Colonic mucosa (tissue), 4 donors: ENCODE measurements at regions not wholly inside any gene's neighbourhood (a gene's known extent, or its start where the extent isn't known, plus 50 kb on each side); places are given as distances from the start of the nearest gene placed in this dataset.
"Not testable (repeated sequence)": the region's sequence is repeated elsewhere in the genome, so short reads cannot be mapped to it uniquely, and the experiment has no call there.

Source experiments
- DNase-seq: peaks from one replicate; pipeline ENCODE4 v3.0.0-alpha.2; 2020
- H3K27ac ChIP-seq: fragments of 200-600 bp; one replicate; pipeline ENCODE4 v1.8.0; 2021
- H3K27me3 ChIP-seq: fragments of 200-600 bp; one replicate; pipeline ENCODE4 v1.8.0; 2021
- H3K36me3 ChIP-seq: fragments of 200-600 bp; one replicate; pipeline ENCODE4 v1.8.0; 2021
- H3K4me1 ChIP-seq: fragments of 200-600 bp; one replicate; pipeline ENCODE4 v1.8.0; 2021; ENCODE audit warnings: mild to moderate bottlenecking
- H3K4me3 ChIP-seq: fragments of 200-600 bp; one replicate; pipeline ENCODE4 v1.8.0; 2021
- H3K9ac ChIP-seq, 2 donors: one replicate each; pipeline ENCODE4 v1.7.0; 2013; ENCODE audit warnings: control low read depth in 2 of 2, low read depth in 2 of 2, low read length in 2 of 2
- H3K9me3 ChIP-seq: fragments of 200-600 bp; one replicate; pipeline ENCODE4 v1.8.0; 2021
- CTCF ChIP-seq: fragments of 200-600 bp; IDR thresholded peaks from one replicate; pipeline ENCODE4 v1.8.0; 2022; ENCODE audit warnings: antibody characterized with exemption, mild to moderate bottlenecking
- intact Hi-C: fragments of 100-400 bp; cut with DNase I; formaldehyde crosslinking; loops from one replicate; pipeline ENCODE4 v1.14.1; 2022
- donor health status: healthy.
- donor health status: DM: no; HTN: no; CAD: no.
- donor health status: DM: no; HTN: no; CAD: no.

DNA sequence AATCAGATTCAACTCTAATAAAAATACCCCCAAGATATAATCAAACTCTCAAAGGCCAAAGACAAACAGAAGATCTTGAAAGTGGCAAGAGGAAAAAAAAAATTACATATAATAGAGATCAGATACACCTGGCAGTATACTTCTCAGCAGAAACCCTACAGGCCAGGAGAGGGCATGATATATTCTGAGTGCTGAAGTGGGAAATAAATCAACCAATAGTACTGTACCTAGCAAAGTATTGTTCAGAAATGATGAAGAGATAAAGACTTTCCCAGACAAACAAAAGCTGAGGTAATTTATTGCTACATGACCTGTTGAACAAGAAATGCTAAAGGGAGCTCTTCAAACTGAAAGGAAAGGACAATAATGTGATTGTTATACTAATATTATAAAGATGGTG is 291.9 kb downstream of the SH2D4B start:
- Histone ChIP-seq H3K4me3 (no peak overlapping the region), H3K27me3 (no peaks in the 10 kb centered on the region), H3K9me3 (no peaks in the 10 kb centered on the region), H3K9ac (no peak overlapping the region), H3K36me3 (no peaks in the 10 kb centered on the region), H3K4me1 (no peaks in the 10 kb centered on the region), H3K27ac (no peak overlapping the region)
- no peak for DNase-seq
- no peak for TF ChIP-seq CTCF
- intact Hi-C loops: no loop called here

- H3K36me3 ChIP-seq, H3K4me1 ChIP-seq, H3K9ac ChIP-seq, intact Hi-C loops, H3K27me3 ChIP-seq, H3K4me3 ChIP-seq, H3K27ac ChIP-seq, DNase-seq, H3K9me3 ChIP-seq: not testable (repeated sequence)
Measured at GRCh38 chr10:80832693-80833092, 295.0 kb downstream of the SH2D4B start.

GRCh38 chr10:80855348-80855971 is 317.8 kb downstream of the SH2D4B start:
- H3K4me1 ChIP-seq: no peaks in the 10 kb centered on the region
- H3K27me3 ChIP-seq: no peaks in the 10 kb centered on the region
- no peak overlapping the region for H3K27ac ChIP-seq
- H3K9ac ChIP-seq: no peak overlapping the region
- no peaks in the 10 kb centered on the region for H3K36me3 ChIP-seq
- intact Hi-C loops: no loop called here
- no peak for TF ChIP-seq CTCF
- DNase-seq: no peak
- no peak overlapping the region for H3K4me3 ChIP-seq
- H3K9me3 ChIP-seq: no peaks in the 10 kb centered on the region

GRCh38 chr10:80856186-80856585 is 318.5 kb downstream of the SH2D4B start:
- Histone ChIP-seq H3K27me3 (no peaks in the 10 kb centered on the region), H3K36me3 (no peaks in the 10 kb centered on the region), H3K9me3 (no peaks in the 10 kb centered on the region), H3K27ac (no peak overlapping the region), H3K9ac (no peak overlapping the region), H3K4me3 (no peak overlapping the region), H3K4me1 (no peaks in the 10 kb centered on the region)
- no peak for DNase-seq
- no peak for TF ChIP-seq CTCF
- intact Hi-C loops: no loop called here

DNA sequence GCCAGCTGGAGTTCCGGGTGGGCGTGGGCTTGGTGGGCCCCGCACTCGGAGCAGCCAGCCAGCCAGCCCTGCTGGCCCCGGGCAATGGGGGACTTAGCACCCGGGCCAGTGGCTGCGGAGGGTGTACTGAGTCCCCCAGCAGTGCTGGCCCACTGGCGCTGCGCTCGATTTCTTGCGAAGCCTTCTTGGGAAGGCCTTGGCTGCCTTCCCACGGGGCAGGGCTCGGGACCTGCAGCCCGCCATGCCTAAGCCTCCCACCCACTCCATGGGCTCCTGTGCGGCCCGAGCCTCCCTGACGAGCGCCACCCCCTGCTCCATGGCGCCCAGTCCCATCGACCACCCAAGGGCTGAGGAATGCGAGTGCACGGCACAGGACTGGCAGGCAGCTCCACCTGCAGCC is 321.6 kb downstream of the SH2D4B start:
- H3K4me1 ChIP-seq, DNase-seq, H3K27me3 ChIP-seq, H3K27ac ChIP-seq, H3K9me3 ChIP-seq, H3K9ac ChIP-seq, intact Hi-C loops, H3K36me3 ChIP-seq, H3K4me3 ChIP-seq: not testable (repeated sequence)

DNA sequence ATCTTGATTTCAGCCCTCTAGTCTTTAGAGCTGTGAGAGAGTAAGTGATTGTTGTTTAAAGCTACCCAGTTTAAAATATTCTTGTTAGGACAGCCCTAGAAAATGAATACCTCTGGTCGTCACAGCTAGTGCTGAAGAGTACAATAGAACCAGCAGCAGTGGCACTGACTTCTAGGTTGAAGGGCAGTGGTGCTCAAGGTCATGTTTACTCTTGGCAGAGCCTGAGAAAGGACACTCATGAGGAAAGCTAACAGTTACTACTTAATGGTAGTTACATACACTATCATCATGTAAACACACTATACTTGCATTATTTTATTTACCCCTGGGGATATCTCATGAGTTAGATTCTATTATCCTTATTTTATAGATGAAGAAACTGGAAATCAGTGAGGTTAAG is 323.0 kb downstream of the SH2D4B start:
- Histone ChIP-seq H3K4me3 (no peak overlapping the region), H3K27ac (no peak overlapping the region), H3K9me3 (no peaks in the 10 kb centered on the region), H3K36me3 (no peaks in the 10 kb centered on the region), H3K4me1 (no peaks in the 10 kb centered on the region), H3K9ac (no peak overlapping the region), H3K27me3 (no peaks in the 10 kb centered on the region)
- intact Hi-C loops: no loop called here
- no peak for DNase-seq
- TF ChIP-seq CTCF: no peak

DNA sequence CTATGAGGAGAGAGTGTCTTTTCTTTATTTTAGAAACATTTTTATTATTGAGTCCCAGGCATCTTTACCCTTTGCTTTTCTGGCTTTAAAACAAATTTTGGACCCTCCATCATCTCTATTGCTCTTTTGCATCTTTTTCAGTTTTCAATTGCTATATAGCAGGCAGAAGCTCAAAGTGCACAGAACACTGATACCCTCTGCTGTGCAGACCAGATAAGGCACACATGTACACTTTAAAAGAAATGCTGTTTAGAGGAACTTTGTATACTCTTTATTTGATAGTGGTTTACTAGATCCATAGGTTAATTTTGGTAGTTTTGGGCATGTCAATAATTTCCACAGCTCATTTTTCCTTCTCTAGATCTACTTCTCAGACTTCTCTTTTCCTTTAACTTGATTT is 324.2 kb downstream of the SH2D4B start:
- no peaks in the 10 kb centered on the region for H3K9me3 ChIP-seq
- TF ChIP-seq CTCF: no peak
- no peak overlapping the region for H3K27ac ChIP-seq
- intact Hi-C loops: no loop called here
- no peak overlapping the region for H3K9ac ChIP-seq
- H3K36me3 ChIP-seq: no peaks in the 10 kb centered on the region
- DNase-seq: no peak
- H3K27me3 ChIP-seq: no peaks in the 10 kb centered on the region
- H3K4me3 ChIP-seq: no peak overlapping the region
- no peaks in the 10 kb centered on the region for H3K4me1 ChIP-seq
